Smooth muscle cell (in vitro differentiated cells): ENCODE measurements at regions not wholly inside any gene's neighbourhood (a gene's known extent, or its start where the extent isn't known, plus 50 kb on each side); places are given as distances from the start of the nearest gene placed in this dataset.

Experiments
- DNase-seq: peaks from one replicate; lab custom pipeline; 2025; ENCODE audit not compliant: unreplicated experiment; lab: John Stamatoyannopoulos, UW
- H2AFZ ChIP-seq: fragments of 200-600 bp; sonication (generic); 2 replicates; pipeline ENCODE4 v1.6.0; 2016; ENCODE audit warnings: antibody characterized with exemption, low read depth, mild to moderate bottlenecking
- H3F3A ChIP-seq: fragments of 200-600 bp; sonication (generic); 2 replicates; pipeline ENCODE4 v1.6.0; 2017; ENCODE audit warnings: antibody characterized with exemption, low read depth
- H3K27ac ChIP-seq: fragments of 200-600 bp; sonication (generic); 2 replicates; pipeline ENCODE4 v1.5.1; 2016; ENCODE audit warnings: low read depth, mild to moderate bottlenecking
- H3K27me3 ChIP-seq: fragments of 200-600 bp; sonication (generic); 2 replicates; pipeline ENCODE4 v1.6.1; 2016; ENCODE audit warnings: low read depth, mild to moderate bottlenecking
- H3K36me3 ChIP-seq: fragments of 200-600 bp; sonication (generic); 2 replicates; pipeline ENCODE4 v1.5.1; 2016; ENCODE audit warnings: low read depth
- H3K4me1 ChIP-seq: fragments of 200-600 bp; sonication (generic); 2 replicates; pipeline ENCODE4 v1.5.1; 2016; ENCODE audit warnings: low read depth
- H3K4me2 ChIP-seq: fragments of 200-600 bp; sonication (generic); 2 replicates; pipeline ENCODE4 v1.6.0; 2016; ENCODE audit warnings: mild to moderate bottlenecking
- H3K4me3 ChIP-seq: fragments of 200-600 bp; sonication (generic); 2 replicates; pipeline ENCODE4 v1.5.1; 2016; ENCODE audit warnings: mild to moderate bottlenecking
- H3K79me2 ChIP-seq: fragments of 200-600 bp; sonication (generic); 2 replicates; pipeline ENCODE4 v1.6.0; 2016; ENCODE audit warnings: low read depth, mild to moderate bottlenecking
- H3K9ac ChIP-seq: fragments of 200-600 bp; sonication (generic); 2 replicates; pipeline ENCODE4 v1.6.0; 2016; ENCODE audit warnings: low read depth
- H3K9me3 ChIP-seq: fragments of 200-600 bp; sonication (generic); replicated peaks from 2 replicates; pipeline ENCODE4 v1.5.1; 2016; ENCODE audit warnings: low read depth
- H4K20me1 ChIP-seq: fragments of 200-600 bp; sonication (generic); 2 replicates; pipeline ENCODE4 v1.6.0; 2016; ENCODE audit warnings: low read depth
- WGBS: methylation state at CpG from one replicate; pipeline ENCODE4 v1.1.7; 2016; ENCODE audit warnings: low lambda C conversion rate; 5-methylcytosine and 5-hydroxymethylcytosine counted together
- TF ChIP-seq, protein P1 (sequence below): fragments of 200-600 bp; sonication (generic); IDR thresholded peaks from 2 replicates; pipeline ENCODE4 v1.5.1; 2017; ENCODE audit warnings: borderline replicate concordance, mild to moderate bottlenecking, antibody characterized with exemption; ENCODE audit not compliant: insufficient read depth, poor library complexity, severe bottlenecking

- no peak overlapping the region for H3K27ac ChIP-seq
- no peaks in the 10 kb centered on the region for H3K79me2 ChIP-seq
- H3K4me1 ChIP-seq, result peaks cover 18% of the 10 kb centered on the region
- no peak overlapping the region for H3K4me2 ChIP-seq
- H2AFZ ChIP-seq, result no peak overlapping the region
- no peaks in the 10 kb centered on the region for H3K9me3 ChIP-seq
- TF ChIP-seq, protein P1, sequence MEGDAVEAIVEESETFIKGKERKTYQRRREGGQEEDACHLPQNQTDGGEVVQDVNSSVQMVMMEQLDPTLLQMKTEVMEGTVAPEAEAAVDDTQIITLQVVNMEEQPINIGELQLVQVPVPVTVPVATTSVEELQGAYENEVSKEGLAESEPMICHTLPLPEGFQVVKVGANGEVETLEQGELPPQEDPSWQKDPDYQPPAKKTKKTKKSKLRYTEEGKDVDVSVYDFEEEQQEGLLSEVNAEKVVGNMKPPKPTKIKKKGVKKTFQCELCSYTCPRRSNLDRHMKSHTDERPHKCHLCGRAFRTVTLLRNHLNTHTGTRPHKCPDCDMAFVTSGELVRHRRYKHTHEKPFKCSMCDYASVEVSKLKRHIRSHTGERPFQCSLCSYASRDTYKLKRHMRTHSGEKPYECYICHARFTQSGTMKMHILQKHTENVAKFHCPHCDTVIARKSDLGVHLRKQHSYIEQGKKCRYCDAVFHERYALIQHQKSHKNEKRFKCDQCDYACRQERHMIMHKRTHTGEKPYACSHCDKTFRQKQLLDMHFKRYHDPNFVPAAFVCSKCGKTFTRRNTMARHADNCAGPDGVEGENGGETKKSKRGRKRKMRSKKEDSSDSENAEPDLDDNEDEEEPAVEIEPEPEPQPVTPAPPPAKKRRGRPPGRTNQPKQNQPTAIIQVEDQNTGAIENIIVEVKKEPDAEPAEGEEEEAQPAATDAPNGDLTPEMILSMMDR, result no peak
- 91% methylated on average over 13 of the region's 14 CpGs for WGBS
- H3K9ac ChIP-seq, result no peak overlapping the region
- H3F3A ChIP-seq, result no peaks in the 10 kb centered on the region
- no peaks in the 10 kb centered on the region for H3K27me3 ChIP-seq
- DNase-seq, result no peak
- H4K20me1 ChIP-seq, result no peaks in the 10 kb centered on the region
- H3K36me3 ChIP-seq, result no peaks in the 10 kb centered on the region
- no peak overlapping the region for H3K4me3 ChIP-seq
Observed at GRCh38 chr2:239753401-239753837, 271.7 kb downstream of the NDUFA10 start.

- no peaks in the 10 kb centered on the region for H3K27me3 ChIP-seq
Observed at GRCh38 chr2:239752951-239753350, 272.2 kb downstream of the NDUFA10 start.

GRCh38 chr2:239751679-239752355 is 273.3 kb downstream of the NDUFA10 start:
- H3K27ac ChIP-seq, result no peak overlapping the region
- H3K4me3 ChIP-seq, result no peak overlapping the region
- peak overlapping the region; percentile 10 for H2AFZ ChIP-seq
- no peak for DNase-seq
- H3K9ac ChIP-seq, result no peak overlapping the region
- peaks cover 7% of the 10 kb centered on the region for H3K4me1 ChIP-seq
- no peaks in the 10 kb centered on the region for H3K36me3 ChIP-seq
- H3K4me2 ChIP-seq, result peak overlapping the region; percentile 68
- H3K79me2 ChIP-seq, result no peaks in the 10 kb centered on the region
- H3K9me3 ChIP-seq, result no peaks in the 10 kb centered on the region
- TF ChIP-seq, protein P1, result no peak
- no peaks in the 10 kb centered on the region for H3K27me3 ChIP-seq
- H4K20me1 ChIP-seq, result no peaks in the 10 kb centered on the region
- 59% methylated on average over 24 of the region's 24 CpGs for WGBS
- no peaks in the 10 kb centered on the region for H3F3A ChIP-seq

More at GRCh38 chr2:239752951-239753350, 272.2 kb downstream of the NDUFA10 start:
- Histone ChIP-seq H3K4me1 (peaks cover 13% of the 10 kb centered on the region), H3K79me2 (no peaks in the 10 kb centered on the region), H3F3A (no peaks in the 10 kb centered on the region), H3K36me3 (no peaks in the 10 kb centered on the region), H3K4me3 (no peak overlapping the region), H4K20me1 (no peaks in the 10 kb centered on the region), H3K9ac (no peak overlapping the region), H3K27ac (no peak overlapping the region), H2AFZ (no peak overlapping the region), H3K4me2 (no peak overlapping the region), H3K9me3 (no peaks in the 10 kb centered on the region)
- TF ChIP-seq, protein P1, result no peak
- no peak for DNase-seq
- WGBS, result 69% methylated on average over 13 of the region's 13 CpGs
